ENCODE measurements at regions not wholly inside any gene's neighbourhood (a gene's known extent, or its start where the extent isn't known, plus 50 kb on each side); places are given as distances from the start of the nearest gene placed in this dataset.

DNA sequence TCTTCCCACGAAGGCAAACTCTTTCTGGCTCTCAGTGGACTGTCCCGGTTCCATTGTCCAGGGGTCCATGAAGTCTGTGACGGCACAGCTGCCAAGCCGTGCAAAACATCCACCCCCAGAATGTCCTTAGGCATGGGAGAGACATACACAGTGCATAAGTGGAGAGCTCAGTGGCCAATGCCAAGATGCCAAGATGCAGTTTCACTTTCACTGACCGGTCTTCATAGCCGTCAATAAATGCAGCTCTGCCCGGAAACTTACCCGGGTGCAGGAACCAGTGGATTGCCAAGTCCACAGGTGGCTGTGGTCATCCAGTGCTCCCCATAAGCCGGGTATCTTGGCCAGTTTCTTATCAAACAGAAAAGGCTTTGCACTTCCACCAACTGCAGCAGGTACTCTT lies 162.3 kb downstream of the PTCSC3 start (continued):
- TF ChIP-seq RBM17 (IDR thresholded peaks at IDR 0.05; ENCODE audit: borderline replicate concordance, low read depth, low read length) (no peak), CEBPG (CRISPR knock-in tag; IDR thresholded peaks at IDR 0.05) (no peak), CEBPG (tag; conservative IDR thresholded peaks at IDR 0.05 in 1 of 2, IDR thresholded peaks at IDR 0.05 in 1 of 2) (no peak)

DNA sequence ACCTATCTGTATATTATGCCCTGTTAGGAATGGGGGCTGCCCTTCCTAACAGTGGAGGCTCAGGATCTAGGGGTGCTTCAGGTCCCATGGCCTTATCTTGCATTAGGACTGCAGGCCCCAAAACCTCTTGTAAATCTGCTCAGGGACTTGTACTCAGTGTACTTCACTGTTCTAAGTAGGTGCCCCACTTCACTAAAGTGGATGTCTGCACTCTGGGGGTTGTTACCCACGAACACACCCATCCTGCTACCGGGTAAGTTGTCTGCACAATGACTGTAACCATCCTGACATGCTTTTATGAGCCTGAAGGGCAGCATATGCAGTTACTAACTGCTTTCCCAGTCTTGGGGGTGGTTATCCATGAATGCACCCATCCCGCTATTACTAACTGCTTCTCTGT lies 163.0 kb downstream of the PTCSC3 start:
- no peaks in the 10 kb centered on the region for H4K20me1 ChIP-seq (replicated peaks; ENCODE audit: control insufficient read depth, insufficient read depth, low read length)
- no peak overlapping the region for H3K4me3 ChIP-seq
- no peak overlapping the region for H3K9ac ChIP-seq (ENCODE audit: insufficient read depth in 1 of 2, low read depth in 2 of 2, low read length in 2 of 2)
- no peak overlapping the region for H2AFZ ChIP-seq (ENCODE audit: low read depth, low read length)
- ATAC-seq: no peak
- no peak for FAIRE-seq
- intact Hi-C loops (cut with micrococcal nuclease): no loop called here
- TF ChIP-seq FOXM1 (IDR thresholded peaks at IDR 0.05; ENCODE audit: low read depth): no peak
- no peak for TF ChIP-seq FOXM1 (CRISPR knock-in tag; IDR thresholded peaks at IDR 0.05; ENCODE audit: low read depth)
- no peak for TF ChIP-seq PYGO2 (tag; IDR thresholded peaks at IDR 0.05)
- no peak for TF ChIP-seq EP400 (IDR thresholded peaks at IDR 0.05)
- no peak for TF ChIP-seq ZNF77 (CRISPR knock-in tag; IDR thresholded peaks at IDR 0.05)
- no peak for TF ChIP-seq FOXP1 (CRISPR knock-in tag; IDR thresholded peaks at IDR 0.05)
- TF ChIP-seq, protein P1, sequence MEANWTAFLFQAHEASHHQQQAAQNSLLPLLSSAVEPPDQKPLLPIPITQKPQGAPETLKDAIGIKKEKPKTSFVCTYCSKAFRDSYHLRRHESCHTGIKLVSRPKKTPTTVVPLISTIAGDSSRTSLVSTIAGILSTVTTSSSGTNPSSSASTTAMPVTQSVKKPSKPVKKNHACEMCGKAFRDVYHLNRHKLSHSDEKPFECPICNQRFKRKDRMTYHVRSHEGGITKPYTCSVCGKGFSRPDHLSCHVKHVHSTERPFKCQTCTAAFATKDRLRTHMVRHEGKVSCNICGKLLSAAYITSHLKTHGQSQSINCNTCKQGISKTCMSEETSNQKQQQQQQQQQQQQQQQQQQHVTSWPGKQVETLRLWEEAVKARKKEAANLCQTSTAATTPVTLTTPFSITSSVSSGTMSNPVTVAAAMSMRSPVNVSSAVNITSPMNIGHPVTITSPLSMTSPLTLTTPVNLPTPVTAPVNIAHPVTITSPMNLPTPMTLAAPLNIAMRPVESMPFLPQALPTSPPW (CRISPR knock-in tag; IDR thresholded peaks at IDR 0.05): no peak
- TF ChIP-seq ZC3H4 (CRISPR knock-in tag; IDR thresholded peaks at IDR 0.05; ENCODE audit: borderline replicate concordance): no peak
- TF ChIP-seq ZNF384 (IDR thresholded peaks at IDR 0.05; ENCODE audit: low read depth, low read length): no peak
- no peak for TF ChIP-seq CREB1 (IDR thresholded peaks at IDR 0.05)
- no peak for TF ChIP-seq CREB1 (CRISPR knock-in tag; IDR thresholded peaks at IDR 0.05)
- no peak for TF ChIP-seq ZNF778 (CRISPR knock-in tag; IDR thresholded peaks at IDR 0.05)
- TF ChIP-seq NR3C1 (CRISPR knock-in tag; IDR thresholded peaks at IDR 0.05): no peak
- TF ChIP-seq ZNF41 (CRISPR knock-in tag; conservative IDR thresholded peaks at IDR 0.05): no peak
- TF ChIP-seq EHMT2 (IDR thresholded peaks at IDR 0.05): no peak
- no peak for TF ChIP-seq DIDO1 (tag; IDR thresholded peaks at IDR 0.05; ENCODE audit: low read depth)
- in situ Hi-C loops (cut with MboI): no loop called here
- no peaks in the 10 kb centered on the region for H3K9me3 ChIP-seq (replicated peaks; ENCODE audit: control insufficient read depth, insufficient read depth, low read depth, low read length)
- H3K4me1 ChIP-seq (replicated peaks in 1 of 2; ENCODE audit: control insufficient read depth in 2 of 2, insufficient read depth in 2 of 2, low read length in 2 of 2): no peaks in the 10 kb centered on the region
- H3K36me3 ChIP-seq (ENCODE audit: control insufficient read depth, insufficient read depth, low read length): no peaks in the 10 kb centered on the region
- ChIA-PET POLR2A (no interaction called here), CTCF (ENCODE audit: low intra/inter-chr PET ratio) (no interaction called here)
- no peak overlapping the region for H3K4me2 ChIP-seq (ENCODE audit: insufficient read depth, low read length)
- WGBS (ENCODE audit: insufficient coverage, low coverage, missing lambda C conversion rate): 0% methylated on average over 3 of the region's 3 CpGs
- BruUV-seq (replicated peaks): no TSS peak
- no peaks in the 10 kb centered on the region for H3K79me2 ChIP-seq (ENCODE audit: control insufficient read depth, insufficient read depth, low read length)
- no peak overlapping the region for H3K27ac ChIP-seq (ENCODE audit: extremely low read depth, low read depth, low read length)
- H3K9me1 ChIP-seq (ENCODE audit: control insufficient read depth, insufficient read depth, low read length): no peaks in the 10 kb centered on the region
- DNase-seq (ENCODE audit: extremely low read depth in 1 of 4, low spot score in 3 of 4): no peak
- peaks cover 0 to 25% of the 10 kb centered on the region in 2 experiments; a peak in 4 of 5 replicates for H3K27me3 ChIP-seq (ENCODE audit: control insufficient read depth in 2 of 2, insufficient read depth in 2 of 2, low read length in 2 of 2)

Data from K562 (cell line).